Activated gamma-delta T cell (primary cell): ENCODE measurements at regions not wholly inside any gene's neighbourhood (a gene's known extent, or its start where the extent isn't known, plus 50 kb on each side); places are given as distances from the start of the nearest gene placed in this dataset.
"Not testable (repeated sequence)": the region's sequence is repeated elsewhere in the genome, so short reads cannot be mapped to it uniquely, and the experiment has no call there.

Experiments
- DNase-seq: peaks from one replicate; lab custom pipeline; 2025; lab: John Stamatoyannopoulos, UW

GRCh38 chr22:48416396-48417224 is 1411.1 kb downstream of the BRD1 start:
- DNase-seq: no peak

GRCh38 chr22:48415520-48415919 is 1412.2 kb downstream of the BRD1 start:
- no peak for DNase-seq

- no peak for DNase-seq
These were observed 1413.0 kb downstream of the BRD1 start for GRCh38 chr22:48414651-48415050.

- not testable (repeated sequence) for DNase-seq
These were observed 1414.7 kb downstream of the BRD1 start for GRCh38 chr22:48412931-48413330.

- DNase-seq: no peak
These were observed 1417.1 kb downstream of the BRD1 start for GRCh38 chr22:48410536-48410935.

- DNase-seq: no peak
These were observed 1420.3 kb downstream of the BRD1 start for GRCh38 chr22:48407256-48407955.

GRCh38 chr22:48406161-48406560 is 1421.5 kb downstream of the BRD1 start:
- DNase-seq: no peak

- no peak for DNase-seq
These were observed 1421.9 kb downstream of the BRD1 start for GRCh38 chr22:48405741-48406140.

- DNase-seq: no peak
These were observed 1422.7 kb downstream of the BRD1 start for GRCh38 chr22:48404801-48405447.

GRCh38 chr22:48403521-48404403 is 1423.9 kb downstream of the BRD1 start:
- DNase-seq: no peak

- no peak for DNase-seq
These were observed 1425.1 kb downstream of the BRD1 start for GRCh38 chr22:48402591-48403031.

- DNase-seq: not testable (repeated sequence)
These were observed 1426.2 kb downstream of the BRD1 start for GRCh38 chr22:48401523-48401922.

- DNase-seq: no peak
These were observed 1429.3 kb downstream of the BRD1 start for GRCh38 chr22:48398181-48398905.

GRCh38 chr22:48397531-48398180 is 1430.0 kb downstream of the BRD1 start:
- no peak for DNase-seq

GRCh38 chr22:48396785-48397530 is 1430.7 kb downstream of the BRD1 start:
- no peak for DNase-seq

GRCh38 chr22:48396091-48396784 is 1431.4 kb downstream of the BRD1 start:
- DNase-seq: no peak

- no peak for DNase-seq
These were observed 1432.5 kb downstream of the BRD1 start for GRCh38 chr22:48395201-48395600.

- DNase-seq: no peak
These were observed 1432.9 kb downstream of the BRD1 start for GRCh38 chr22:48394787-48395186.

GRCh38 chr22:48393885-48394284 is 1433.8 kb downstream of the BRD1 start:
- no peak for DNase-seq
